Tibial nerve (tissue), 4 donors: ENCODE measurements at regions not wholly inside any gene's neighbourhood (a gene's known extent, or its start where the extent isn't known, plus 50 kb on each side); places are given as distances from the start of the nearest gene placed in this dataset.

Experiments
- DNase-seq, 2 donors: peaks; one replicate each; pipeline ENCODE4 v3.0.0-alpha.2; 2019; ENCODE audit warnings: low spot score in 2 of 2
- H3K27ac ChIP-seq, 4 donors: fragments of 200-600 bp; sonication (generic) in 3 of 4; one replicate each; pipeline ENCODE4 v1.5.1; 2017 to 2019; ENCODE audit warnings: mild to moderate bottlenecking in 1 of 4
- H3K27me3 ChIP-seq, 2 donors: fragments of 200-600 bp; sonication (generic) in 1 of 2; one replicate each; pipeline versions ENCODE4 v1.5.1 to v1.6.0; 2017 to 2019
- H3K36me3 ChIP-seq, 3 donors: fragments of 200-600 bp; sonication (generic); one replicate each; pipeline ENCODE4 v1.5.1; 2018 to 2019
- H3K4me1 ChIP-seq, 4 donors: fragments of 200-600 bp; sonication (generic) in 3 of 4; one replicate each; pipeline ENCODE4 v1.5.1; 2017 to 2019
- H3K4me3 ChIP-seq, 4 donors: fragments of 200-600 bp; sonication (generic) in 3 of 4; one replicate each; pipeline ENCODE4 v1.5.1; 2017 to 2019; ENCODE audit warnings: mild to moderate bottlenecking in 1 of 4, moderate library complexity in 1 of 4
- H3K9me3 ChIP-seq, 4 donors: fragments of 200-600 bp; sonication (generic) in 3 of 4; one replicate each; pipeline ENCODE4 v1.5.1; 2017 to 2019
- EP300 ChIP-seq, 2 donors: sonication (generic); formaldehyde crosslinking; IDR thresholded peaks; one replicate each; pipeline ENCODE4 v1.6.1; 2017; ENCODE audit warnings: antibody characterized with exemption in 2 of 2, mild to moderate bottlenecking in 1 of 2
- POLR2A ChIP-seq, 2 donors: fragments of 450-650 bp; IDR thresholded peaks; one replicate each; pipeline ENCODE4 v1.6.1; 2017; ENCODE audit warnings: antibody characterized with exemption in 2 of 2, mild to moderate bottlenecking in 2 of 2, moderate library complexity in 2 of 2
- WGBS, 2 donors: methylation state at CpG; one replicate each; pipeline ENCODE4 v1.1.5; 2018; 5-methylcytosine and 5-hydroxymethylcytosine counted together
- TF ChIP-seq, protein P1 (sequence below), 5 experiments: fragments of 200-600 bp in 3 of 5; fragments of 450-650 bp in 2 of 5; sonication (generic) in 3 of 5; IDR thresholded peaks; one replicate each; pipeline ENCODE4 v1.5.1; 2016 to 2019; ENCODE audit warnings: antibody characterized with exemption in 5 of 5, mild to moderate bottlenecking in 3 of 5, moderate library complexity in 2 of 5

GRCh38 chr5:56322592-56322991 lies 89.5 kb upstream of the ANKRD55 start:
- no peaks in the 10 kb centered on the region for H3K27me3 ChIP-seq
- no peak overlapping the region for H3K27ac ChIP-seq
- H3K36me3 ChIP-seq, result no peaks in the 10 kb centered on the region
- H3K4me3 ChIP-seq, result no peak overlapping the region
- DNase-seq, result no peak
- peaks cover 0 to 8% (median 0%) of the 10 kb centered on the region in 4 donors for H3K4me1 ChIP-seq
- WGBS, 2 donors, result 81 to 87% methylated on average over 10 of the region's 10 CpGs
- no peaks in the 10 kb centered on the region for H3K9me3 ChIP-seq
- TF ChIP-seq, protein P1, sequence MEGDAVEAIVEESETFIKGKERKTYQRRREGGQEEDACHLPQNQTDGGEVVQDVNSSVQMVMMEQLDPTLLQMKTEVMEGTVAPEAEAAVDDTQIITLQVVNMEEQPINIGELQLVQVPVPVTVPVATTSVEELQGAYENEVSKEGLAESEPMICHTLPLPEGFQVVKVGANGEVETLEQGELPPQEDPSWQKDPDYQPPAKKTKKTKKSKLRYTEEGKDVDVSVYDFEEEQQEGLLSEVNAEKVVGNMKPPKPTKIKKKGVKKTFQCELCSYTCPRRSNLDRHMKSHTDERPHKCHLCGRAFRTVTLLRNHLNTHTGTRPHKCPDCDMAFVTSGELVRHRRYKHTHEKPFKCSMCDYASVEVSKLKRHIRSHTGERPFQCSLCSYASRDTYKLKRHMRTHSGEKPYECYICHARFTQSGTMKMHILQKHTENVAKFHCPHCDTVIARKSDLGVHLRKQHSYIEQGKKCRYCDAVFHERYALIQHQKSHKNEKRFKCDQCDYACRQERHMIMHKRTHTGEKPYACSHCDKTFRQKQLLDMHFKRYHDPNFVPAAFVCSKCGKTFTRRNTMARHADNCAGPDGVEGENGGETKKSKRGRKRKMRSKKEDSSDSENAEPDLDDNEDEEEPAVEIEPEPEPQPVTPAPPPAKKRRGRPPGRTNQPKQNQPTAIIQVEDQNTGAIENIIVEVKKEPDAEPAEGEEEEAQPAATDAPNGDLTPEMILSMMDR (IDR thresholded peaks at IDR 0.05), result no peak

DNA sequence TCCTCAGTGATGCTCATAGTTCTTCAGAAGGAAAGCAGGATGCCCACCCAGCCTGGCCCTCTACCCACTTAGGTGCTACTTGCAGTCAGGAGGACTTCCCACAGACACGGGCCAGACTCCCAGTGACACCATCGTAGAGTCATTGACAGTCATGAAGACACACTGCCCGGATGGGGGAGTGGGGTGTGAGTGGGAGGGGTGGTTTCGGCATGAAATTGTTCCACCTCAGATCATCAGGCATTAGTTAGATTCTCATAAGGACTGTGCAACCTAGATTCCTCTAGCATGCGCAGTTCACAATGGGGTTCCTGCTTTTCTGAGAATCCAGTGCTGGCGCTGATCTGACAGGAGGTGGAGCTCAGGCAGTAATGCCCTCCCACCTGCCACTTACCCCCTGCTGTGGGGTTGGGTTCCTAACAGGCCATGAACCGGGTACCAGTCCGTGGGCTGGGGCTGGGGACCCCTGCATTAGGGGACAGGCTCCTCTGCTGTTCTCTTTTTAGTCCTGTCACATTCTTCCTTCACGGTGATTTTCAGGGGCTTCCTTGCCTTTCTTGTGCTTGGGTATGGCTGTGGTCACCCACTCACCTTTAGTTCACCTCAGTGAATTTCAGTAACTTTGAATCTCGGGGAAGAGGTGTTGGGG lies 88.2 kb upstream of the ANKRD55 start:
- H3K36me3 ChIP-seq, result no peaks in the 10 kb centered on the region
- no peak overlapping the region for H3K4me3 ChIP-seq
- H3K4me1 ChIP-seq, result peaks cover 0 to 8% (median 0%) of the 10 kb centered on the region in 4 donors
- H3K9me3 ChIP-seq, result no peaks in the 10 kb centered on the region
- TF ChIP-seq, protein P1 (IDR thresholded peaks at IDR 0.05), result no peak
- TF ChIP-seq POLR2A (IDR thresholded peaks at IDR 0.05) (no peak), EP300 (IDR thresholded peaks at IDR 0.05) (no peak)
- no peaks in the 10 kb centered on the region for H3K27me3 ChIP-seq
- DNase-seq, result no peak
- 92 to 97% methylated on average over 10 of the region's 10 CpGs for WGBS, 2 donors
- H3K27ac ChIP-seq, result no peak overlapping the region

DNA sequence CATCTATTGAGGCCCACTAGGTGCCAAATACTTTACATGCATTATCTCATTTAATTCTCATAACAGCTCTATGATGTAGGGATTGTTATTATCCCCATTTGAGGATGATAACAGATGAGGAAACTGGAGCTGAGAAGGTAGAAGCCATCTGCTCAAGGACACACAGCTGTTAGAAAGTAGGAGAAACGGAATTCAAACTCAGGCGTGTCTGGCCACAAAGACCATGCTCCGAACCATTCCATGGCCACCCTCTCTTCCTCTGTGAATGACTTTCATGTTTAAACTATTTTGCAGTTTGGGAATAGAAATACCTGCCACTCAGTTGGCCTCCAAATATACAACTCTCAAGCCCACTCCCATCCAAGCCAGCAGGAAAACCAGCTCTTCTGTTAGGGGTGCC lies 87.6 kb upstream of the ANKRD55 start:
- no peak for TF ChIP-seq EP300 (IDR thresholded peaks at IDR 0.05)
- TF ChIP-seq, protein P1 (IDR thresholded peaks at IDR 0.05), result no peak
- no peak for TF ChIP-seq POLR2A (IDR thresholded peaks at IDR 0.05)
- H3K4me3 ChIP-seq, result no peak overlapping the region
- H3K27me3 ChIP-seq, result no peaks in the 10 kb centered on the region
- H3K4me1 ChIP-seq, result peaks cover 0 to 8% (median 0%) of the 10 kb centered on the region in 4 donors
- WGBS, 2 donors, result 91 to 96% methylated on average over 3 of the region's 3 CpGs
- H3K36me3 ChIP-seq, result no peaks in the 10 kb centered on the region
- no peak overlapping the region for H3K27ac ChIP-seq
- DNase-seq, result no peak
- no peaks in the 10 kb centered on the region for H3K9me3 ChIP-seq

- H3K27ac ChIP-seq, result peak overlapping the region in 2 of 4 donors; percentile 25 to 65
- peaks cover 0 to 8% (median 0%) of the 10 kb centered on the region in 4 donors for H3K4me1 ChIP-seq
- peak in 1 of 2 donors; percentile 28 for DNase-seq
- no peak for TF ChIP-seq EP300 (IDR thresholded peaks at IDR 0.05)
- no peaks in the 10 kb centered on the region for H3K9me3 ChIP-seq
- no peaks in the 10 kb centered on the region for H3K36me3 ChIP-seq
- 62 to 65% methylated on average over 19 of the region's 19 CpGs for WGBS, 2 donors
- H3K27me3 ChIP-seq, result no peaks in the 10 kb centered on the region
- H3K4me3 ChIP-seq, result no peak overlapping the region
Measured at GRCh38 chr5:56319526-56320181, 86.5 kb upstream of the ANKRD55 start.

DNA sequence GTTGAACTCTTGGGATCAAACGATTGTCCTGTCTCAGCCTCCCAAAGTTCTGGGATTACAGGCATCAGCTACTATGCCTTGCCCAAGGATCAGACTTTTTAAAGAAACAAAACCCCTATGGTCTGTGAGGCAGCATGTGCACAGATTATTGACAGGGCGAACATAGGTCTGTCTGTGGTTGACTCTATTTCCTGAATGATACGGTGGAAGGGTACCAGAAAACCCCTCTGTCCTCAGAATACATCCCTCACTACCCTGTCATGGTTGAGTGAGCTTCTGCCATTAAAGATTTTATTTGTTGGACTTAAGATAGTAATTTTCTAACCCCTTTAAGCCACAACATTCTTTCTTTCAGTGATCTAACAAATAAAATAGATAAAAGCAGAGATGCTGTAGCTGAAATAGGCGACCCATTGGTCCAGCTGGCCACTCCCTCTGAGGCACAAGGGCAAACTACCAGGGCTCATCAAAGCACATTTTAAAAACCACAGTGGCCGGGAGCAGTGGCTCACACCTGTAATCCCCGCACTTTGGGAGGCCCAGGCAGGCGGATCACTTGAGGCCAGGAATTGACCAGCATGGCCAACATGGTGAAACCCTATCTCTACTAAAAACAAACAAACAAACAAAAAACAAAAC lies 84.9 kb upstream of the ANKRD55 start:
- no peak for DNase-seq
- H3K9me3 ChIP-seq, result no peaks in the 10 kb centered on the region
- H3K27ac ChIP-seq, result no peak overlapping the region
- TF ChIP-seq, protein P1 (IDR thresholded peaks at IDR 0.05), result no peak
- no peak for TF ChIP-seq POLR2A (IDR thresholded peaks at IDR 0.05)
- no peak for TF ChIP-seq EP300 (IDR thresholded peaks at IDR 0.05)
- 91 to 94% methylated on average over 7 of the region's 7 CpGs for WGBS, 2 donors
- H3K27me3 ChIP-seq, result no peaks in the 10 kb centered on the region
- peaks cover 0 to 8% (median 0%) of the 10 kb centered on the region in 4 donors for H3K4me1 ChIP-seq
- H3K36me3 ChIP-seq, result no peaks in the 10 kb centered on the region
- H3K4me3 ChIP-seq, result no peak overlapping the region
